Cardiac muscle cell (in vitro differentiated cells and primary cell): ENCODE measurements at regions not wholly inside any gene's neighbourhood (a gene's known extent, or its start where the extent isn't known, plus 50 kb on each side); places are given as distances from the start of the nearest gene placed in this dataset.

Source experiments
- DNase-seq, 2 donors: peaks; one replicate each; pipeline versions ENCODE4 v3.0.0 to v3.0.0-alpha.2; 2010 to 2017; ENCODE audit warnings: low read depth in 1 of 2, low spot score in 1 of 2
- H3K27ac ChIP-seq: fragments of 200-600 bp; sonication (generic); 2 replicates; pipeline ENCODE4 v1.5.1; 2016
- H3K27me3 ChIP-seq: fragments of 200-600 bp; sonication (generic); 2 replicates; pipeline ENCODE4 v1.6.0; 2016; ENCODE audit warnings: control low read depth
- H3K36me3 ChIP-seq: fragments of 200-600 bp; sonication (generic); 2 replicates; pipeline ENCODE4 v1.5.1; 2016; ENCODE audit warnings: control low read depth
- H3K4me1 ChIP-seq: fragments of 200-600 bp; sonication (generic); 2 replicates; pipeline ENCODE4 v1.8.1; 2017; ENCODE audit warnings: low read depth, mild to moderate bottlenecking, mixed run types
- H3K4me3 ChIP-seq: fragments of 200-600 bp; sonication (generic); 2 replicates; pipeline ENCODE4 v1.5.1; 2016; ENCODE audit warnings: mild to moderate bottlenecking
- H3K9me3 ChIP-seq: fragments of 200-600 bp; sonication (generic); 2 replicates; pipeline ENCODE4 v1.5.1; 2017; ENCODE audit warnings: low read depth, mild to moderate bottlenecking, control low read depth
- TF ChIP-seq, protein P1 (sequence below): IDR thresholded peaks from 2 replicates; pipeline ENCODE4 v1.5.1; 2012; ENCODE audit warnings: low read depth, mild to moderate bottlenecking, low read length

DNA sequence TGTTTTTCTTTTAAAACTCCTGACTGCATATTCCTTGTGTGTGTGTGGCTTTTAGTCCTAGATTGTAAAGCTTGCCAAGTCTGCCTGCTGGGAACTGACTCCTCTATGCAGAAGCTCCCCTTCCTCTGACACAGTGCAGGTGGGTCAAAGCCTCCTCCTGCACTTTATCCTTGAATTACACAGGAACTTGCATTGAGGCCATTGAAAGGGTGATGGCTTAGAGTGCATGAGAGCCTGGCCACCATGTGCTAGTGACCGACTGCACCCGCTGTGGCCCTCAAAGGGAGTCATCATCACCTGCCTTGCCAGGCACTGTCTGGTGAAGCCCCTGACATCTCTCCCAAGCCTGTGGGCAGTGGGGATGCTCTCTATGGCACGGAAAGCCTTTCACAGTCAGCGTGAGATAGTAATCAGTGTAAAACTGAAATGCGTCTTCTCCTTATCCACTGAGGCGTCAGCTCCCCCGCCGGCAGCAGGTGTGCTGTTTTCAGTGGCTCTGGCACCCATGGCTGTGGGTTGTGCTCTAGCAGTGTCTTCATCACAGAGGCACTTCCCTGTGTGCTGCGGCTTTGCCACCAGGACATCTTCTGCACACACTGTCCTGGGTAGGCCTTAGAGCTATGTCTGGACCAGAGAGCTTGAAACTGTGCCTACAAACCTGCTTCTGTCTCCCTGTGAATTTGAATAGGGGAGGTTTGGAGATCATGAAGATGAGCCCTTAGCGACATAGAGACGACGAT, 87.9 kb downstream of the THBS2 start:
- TF ChIP-seq, protein P1, sequence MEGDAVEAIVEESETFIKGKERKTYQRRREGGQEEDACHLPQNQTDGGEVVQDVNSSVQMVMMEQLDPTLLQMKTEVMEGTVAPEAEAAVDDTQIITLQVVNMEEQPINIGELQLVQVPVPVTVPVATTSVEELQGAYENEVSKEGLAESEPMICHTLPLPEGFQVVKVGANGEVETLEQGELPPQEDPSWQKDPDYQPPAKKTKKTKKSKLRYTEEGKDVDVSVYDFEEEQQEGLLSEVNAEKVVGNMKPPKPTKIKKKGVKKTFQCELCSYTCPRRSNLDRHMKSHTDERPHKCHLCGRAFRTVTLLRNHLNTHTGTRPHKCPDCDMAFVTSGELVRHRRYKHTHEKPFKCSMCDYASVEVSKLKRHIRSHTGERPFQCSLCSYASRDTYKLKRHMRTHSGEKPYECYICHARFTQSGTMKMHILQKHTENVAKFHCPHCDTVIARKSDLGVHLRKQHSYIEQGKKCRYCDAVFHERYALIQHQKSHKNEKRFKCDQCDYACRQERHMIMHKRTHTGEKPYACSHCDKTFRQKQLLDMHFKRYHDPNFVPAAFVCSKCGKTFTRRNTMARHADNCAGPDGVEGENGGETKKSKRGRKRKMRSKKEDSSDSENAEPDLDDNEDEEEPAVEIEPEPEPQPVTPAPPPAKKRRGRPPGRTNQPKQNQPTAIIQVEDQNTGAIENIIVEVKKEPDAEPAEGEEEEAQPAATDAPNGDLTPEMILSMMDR, result no peak
- no peaks in the 10 kb centered on the region for H3K4me1 ChIP-seq
- no peaks in the 10 kb centered on the region for H3K27me3 ChIP-seq
- no peak overlapping the region for H3K4me3 ChIP-seq
- H3K27ac ChIP-seq, result no peak overlapping the region
- H3K36me3 ChIP-seq, result no peaks in the 10 kb centered on the region
- no peaks in the 10 kb centered on the region for H3K9me3 ChIP-seq
- DNase-seq, result peak in 1 of 2 donors; percentile 57

DNA sequence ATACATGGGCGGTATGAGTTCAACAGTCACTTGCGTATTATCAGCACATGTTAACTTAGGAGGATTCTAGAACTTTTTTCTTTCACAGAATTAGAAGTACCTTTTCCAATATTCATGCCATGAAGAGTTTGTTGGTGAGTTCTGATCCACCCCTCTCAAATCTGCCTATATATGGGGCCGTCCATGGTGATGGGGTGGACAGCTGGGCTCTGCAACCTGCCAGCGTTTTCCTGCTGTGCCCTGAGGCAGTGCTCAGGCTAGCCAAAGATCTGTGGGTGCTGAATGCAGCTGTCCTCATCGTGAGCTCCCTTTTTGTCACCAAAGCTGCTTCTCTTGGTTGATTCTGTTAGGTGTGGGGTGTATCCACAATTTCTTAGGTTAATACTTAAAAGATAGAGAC, 88.7 kb downstream of the THBS2 start:
- Histone ChIP-seq H3K4me3 (no peak overlapping the region), H3K4me1 (no peaks in the 10 kb centered on the region), H3K27me3 (no peaks in the 10 kb centered on the region), H3K36me3 (no peaks in the 10 kb centered on the region), H3K9me3 (no peaks in the 10 kb centered on the region), H3K27ac (no peak overlapping the region)
- no peak for DNase-seq
- TF ChIP-seq, protein P1, result no peak

DNA sequence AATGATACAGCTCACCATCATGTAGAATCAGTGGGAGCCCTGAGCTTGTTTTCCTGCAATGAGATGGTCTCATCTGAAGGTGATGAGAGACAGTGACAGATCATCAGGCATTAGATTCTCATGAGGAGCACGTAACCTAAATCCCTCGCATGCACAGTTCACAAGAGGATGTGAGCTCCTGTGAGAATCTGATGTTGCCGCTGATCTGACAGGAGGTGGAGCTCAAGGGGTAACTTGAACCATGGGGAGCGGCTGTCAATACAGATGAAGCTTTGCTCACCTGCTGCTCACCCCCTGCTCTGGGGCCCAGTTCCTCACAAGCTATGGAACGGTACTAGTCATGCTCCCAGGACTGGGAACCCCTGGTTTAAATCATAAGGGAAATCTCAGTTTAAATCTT, 89.2 kb downstream of the THBS2 start:
- Histone ChIP-seq H3K27me3 (no peaks in the 10 kb centered on the region), H3K4me1 (no peaks in the 10 kb centered on the region), H3K36me3 (no peaks in the 10 kb centered on the region), H3K27ac (no peak overlapping the region), H3K4me3 (no peak overlapping the region), H3K9me3 (no peaks in the 10 kb centered on the region)
- no peak for DNase-seq
- TF ChIP-seq, protein P1, result no peak

DNA sequence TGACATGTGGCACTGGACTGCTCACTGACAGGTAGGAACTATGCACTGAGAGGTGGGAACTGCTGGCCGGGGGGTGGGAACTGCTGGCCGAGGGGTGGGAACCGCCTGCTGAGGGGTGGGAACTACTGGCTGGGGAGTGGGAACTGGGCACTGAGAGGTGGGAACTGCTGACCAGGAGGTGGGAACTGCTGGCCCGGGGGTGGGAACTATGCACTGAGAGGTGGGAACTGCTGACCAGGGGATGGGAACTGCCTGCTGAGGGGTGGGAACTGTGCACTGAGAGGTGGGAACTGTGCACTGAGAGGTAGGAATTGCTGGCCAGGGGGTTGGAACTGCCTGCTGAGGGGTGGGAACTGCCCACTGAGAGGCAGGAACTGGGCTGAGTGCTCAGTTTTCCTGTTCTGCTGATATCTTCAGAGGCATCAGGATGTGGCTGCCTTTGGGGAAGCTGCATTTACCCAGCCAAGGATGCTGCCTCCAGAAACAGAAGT, 90.2 kb downstream of the THBS2 start:
- peak in 1 of 2 donors; percentile 61 for DNase-seq
- H3K27ac ChIP-seq, result no peak overlapping the region
- H3K9me3 ChIP-seq, result no peaks in the 10 kb centered on the region
- H3K4me3 ChIP-seq, result no peak overlapping the region
- no peaks in the 10 kb centered on the region for H3K36me3 ChIP-seq
- no peaks in the 10 kb centered on the region for H3K27me3 ChIP-seq
- no peaks in the 10 kb centered on the region for H3K4me1 ChIP-seq
- TF ChIP-seq, protein P1, result no peak

- no peak overlapping the region for H3K27ac ChIP-seq
- DNase-seq, result peak in 1 of 2 donors; percentile 95
These were observed 90.8 kb downstream of the THBS2 start for GRCh38 chr6:169162752-169163407.

More at GRCh38 chr6:169162752-169163407, 90.8 kb downstream of the THBS2 start:
- TF ChIP-seq, protein P1, result no peak
- no peaks in the 10 kb centered on the region for H3K36me3 ChIP-seq
- H3K4me1 ChIP-seq, result no peaks in the 10 kb centered on the region
- no peaks in the 10 kb centered on the region for H3K27me3 ChIP-seq
- H3K4me3 ChIP-seq, result no peak overlapping the region
- H3K9me3 ChIP-seq, result no peaks in the 10 kb centered on the region
